Psoas muscle (tissue), 7 donors: ENCODE measurements at regions not wholly inside any gene's neighbourhood (a gene's known extent, or its start where the extent isn't known, plus 50 kb on each side); places are given as distances from the start of the nearest gene placed in this dataset.

ENCODE experiments used
- ATAC-seq, 4 donors: fragments of 200-7000 bp; cut with Tn5 transposase; one replicate each; pipeline ENCODE4 v1.9.1; 2020; ENCODE audit warnings: moderate library complexity in 3 of 4, mild to moderate bottlenecking in 2 of 4
- DNase-seq, 2 donors: peaks; one replicate each; pipeline ENCODE4 v3.0.0-alpha.2; 2020
- H3K27ac ChIP-seq: fragments of 200-600 bp; one replicate; pipeline ENCODE4 v1.8.0; 2022
- H3K27me3 ChIP-seq, 3 donors: fragments of 200-600 bp in 1 of 3; one replicate each; pipeline versions ENCODE4 v1.6.1 to v1.8.0; 2013 to 2022; ENCODE audit warnings: low read length in 2 of 3, mild to moderate bottlenecking in 2 of 3, moderate library complexity in 1 of 3; ENCODE audit not compliant: insufficient read depth in 3 of 3
- H3K36me3 ChIP-seq, 2 donors: fragments of 200-600 bp in 1 of 2; one replicate each; pipeline versions ENCODE4 v1.6.1 to v1.8.0; 2013 to 2022; ENCODE audit warnings: low read depth in 1 of 2, mild to moderate bottlenecking in 1 of 2, moderate library complexity in 1 of 2; ENCODE audit not compliant: insufficient read depth in 1 of 2
- H3K4me1 ChIP-seq: fragments of 200-600 bp; one replicate; pipeline ENCODE4 v1.8.0; 2022
- H3K4me3 ChIP-seq: fragments of 200-600 bp; one replicate; pipeline ENCODE4 v1.8.0; 2022; ENCODE audit warnings: mild to moderate bottlenecking
- H3K9me3 ChIP-seq: fragments of 200-600 bp; one replicate; pipeline ENCODE4 v1.8.0; 2022
- CTCF ChIP-seq: fragments of 200-600 bp; IDR thresholded peaks from one replicate; pipeline ENCODE4 v1.8.0; 2022; ENCODE audit warnings: antibody characterized with exemption
- WGBS, 3 donors: extraction: QIAGEN DNeasy Blood & Tissue Kit; methylation state at CpG; one replicate each; pipeline versions ENCODE4 v1.1.6 to v1.1.7; 2013; 5-methylcytosine and 5-hydroxymethylcytosine counted together
- intact Hi-C, 2 donors: fragments of 100-400 bp; cut with DNase I; formaldehyde crosslinking; loops; one replicate each; pipeline versions ENCODE4 v1.11.0 to v1.14.2; 2022
- donor health status: healthy with polysubstance abuse.
- donor health status: DM: no; HTN: no; CAD: no; lungs with moderate emphysema.
- donor health status: Bipolar disorder and iron deficiency.
- donor health status: healthy.
- donor health status: DM: yes; HTN: yes; CAD: no.
- donor health status: DM: no; HTN: no; CAD: no.
- donor health status: DM: yes; HTN: yes; CAD: no.

GRCh38 chr18:13992826-13993540 lies 77.6 kb upstream of the MC2R start:
- Histone ChIP-seq H3K36me3 (no peaks in the 10 kb centered on the region), H3K27ac (no peak overlapping the region), H3K27me3 (no peaks in the 10 kb centered on the region), H3K4me1 (no peaks in the 10 kb centered on the region), H3K4me3 (no peak overlapping the region), H3K9me3 (peaks cover 3% of the 10 kb centered on the region)
- 61 to 76% (median 71%) methylated on average over 3 of the region's 3 CpGs for WGBS, 3 donors
- DNase-seq, result no peak
- ATAC-seq, result no peak
- no peak for TF ChIP-seq CTCF
- intact Hi-C loops, result no loop called here

- no peaks in the 10 kb centered on the region for H3K4me1 ChIP-seq
- no peaks in the 10 kb centered on the region for H3K36me3 ChIP-seq
- H3K9me3 ChIP-seq, result peaks cover 3% of the 10 kb centered on the region
- intact Hi-C loops, result no loop called here
- H3K4me3 ChIP-seq, result no peak overlapping the region
- H3K27ac ChIP-seq, result no peak overlapping the region
- no peaks in the 10 kb centered on the region for H3K27me3 ChIP-seq
- ATAC-seq (no peak), DNase-seq (no peak)
- no peak for TF ChIP-seq CTCF
These were observed 73.9 kb upstream of the MC2R start for GRCh38 chr18:13989199-13989598.

GRCh38 chr18:13987956-13988355 lies 72.6 kb upstream of the MC2R start:
- no peak for DNase-seq
- intact Hi-C loops, result no loop called here
- no peak for TF ChIP-seq CTCF
- H3K27me3 ChIP-seq, result no peaks in the 10 kb centered on the region
- no peak overlapping the region for H3K4me3 ChIP-seq
- no peaks in the 10 kb centered on the region for H3K36me3 ChIP-seq
- H3K4me1 ChIP-seq, result no peaks in the 10 kb centered on the region
- H3K27ac ChIP-seq, result no peak overlapping the region
- no peak for ATAC-seq
- H3K9me3 ChIP-seq, result peaks cover 3% of the 10 kb centered on the region
- WGBS, 3 donors, result 73 to 75% (median 74%) methylated on average over 6 of the region's 6 CpGs

GRCh38 chr18:13984080-13984479 lies 68.7 kb upstream of the MC2R start:
- Histone ChIP-seq H3K4me3 (no peak overlapping the region), H3K36me3 (no peaks in the 10 kb centered on the region), H3K9me3 (no peaks in the 10 kb centered on the region), H3K27ac (no peak overlapping the region), H3K4me1 (no peaks in the 10 kb centered on the region), H3K27me3 (no peaks in the 10 kb centered on the region)
- ATAC-seq (no peak), DNase-seq (no peak)
- no peak for TF ChIP-seq CTCF
- intact Hi-C loops, result no loop called here

GRCh38 chr18:13983506-13983905 lies 68.2 kb upstream of the MC2R start:
- Histone ChIP-seq H3K27ac (no peak overlapping the region), H3K4me1 (no peaks in the 10 kb centered on the region), H3K27me3 (no peaks in the 10 kb centered on the region), H3K9me3 (no peaks in the 10 kb centered on the region), H3K4me3 (no peak overlapping the region), H3K36me3 (no peaks in the 10 kb centered on the region)
- ATAC-seq (no peak), DNase-seq (no peak)
- WGBS, 3 donors, result 49 to 54% (median 51%) methylated on average over 2 of the region's 2 CpGs
- TF ChIP-seq CTCF, result no peak
- intact Hi-C loops, result no loop called here
